BLaER1 (cell line): ENCODE measurements at regions not wholly inside any gene's neighbourhood (a gene's known extent, or its start where the extent isn't known, plus 50 kb on each side); places are given as distances from the start of the nearest gene placed in this dataset.

Source experiments
- H3K27ac ChIP-seq: shearing (Covaris generic); formaldehyde crosslinking; 2 replicates; pipeline ENCODE4 v1.8.1; 2022
- H3K27me3 ChIP-seq: shearing (Covaris generic); formaldehyde crosslinking; 2 replicates; pipeline ENCODE4 v1.8.1; 2022
- H3K36me3 ChIP-seq: shearing (Covaris generic); formaldehyde crosslinking; 2 replicates; pipeline ENCODE4 v1.8.1; 2022
- H3K4me1 ChIP-seq: shearing (Covaris generic); formaldehyde crosslinking; 2 replicates; pipeline ENCODE4 v1.8.1; 2022
- H3K4me2 ChIP-seq: shearing (Covaris generic); formaldehyde crosslinking; 2 replicates; pipeline ENCODE4 v1.8.1; 2022
- H3K4me3 ChIP-seq: shearing (Covaris generic); formaldehyde crosslinking; 2 replicates; pipeline ENCODE4 v1.8.1; 2022
- H3K9ac ChIP-seq: shearing (Covaris generic); formaldehyde crosslinking; 2 replicates; pipeline ENCODE4 v1.8.1; 2022
- H3K9me3 ChIP-seq: shearing (Covaris generic); formaldehyde crosslinking; 2 replicates; pipeline ENCODE4 v1.8.1; 2022
- H4K20me1 ChIP-seq: shearing (Covaris generic); formaldehyde crosslinking; 2 replicates; pipeline ENCODE4 v1.8.1; 2022
- Cebpa-rat ChIP-seq: shearing (Covaris generic); IDR thresholded peaks from 2 replicates; pipeline ENCODE4 v1.8.1; 2022

- H4K20me1 ChIP-seq: no peaks in the 10 kb centered on the region
- TF ChIP-seq Cebpa-rat: no peak
- no peak overlapping the region for H3K4me2 ChIP-seq
- no peak overlapping the region for H3K9ac ChIP-seq
- H3K36me3 ChIP-seq: no peaks in the 10 kb centered on the region
- no peak overlapping the region for H3K4me3 ChIP-seq
- H3K27ac ChIP-seq: no peak overlapping the region
- no peaks in the 10 kb centered on the region for H3K9me3 ChIP-seq
- H3K4me1 ChIP-seq: no peaks in the 10 kb centered on the region
- H3K27me3 ChIP-seq: no peaks in the 10 kb centered on the region
Observed at GRCh38 chr3:118304557-118304956, 730.1 kb downstream of the IGSF11 start.

GRCh38 chr3:118332699-118333098 is 701.9 kb downstream of the IGSF11 start:
- Histone ChIP-seq H3K4me1 (no peaks in the 10 kb centered on the region), H3K36me3 (no peaks in the 10 kb centered on the region), H3K27ac (no peak overlapping the region), H3K27me3 (no peaks in the 10 kb centered on the region), H3K4me3 (no peak overlapping the region), H3K9me3 (peaks cover 27% of the 10 kb centered on the region), H4K20me1 (no peaks in the 10 kb centered on the region), H3K9ac (no peak overlapping the region), H3K4me2 (no peak overlapping the region)
- no peak for TF ChIP-seq Cebpa-rat

GRCh38 chr3:118337649-118338048 is 697.0 kb downstream of the IGSF11 start:
- Histone ChIP-seq H3K36me3 (no peaks in the 10 kb centered on the region), H3K4me3 (no peak overlapping the region), H3K27me3 (no peaks in the 10 kb centered on the region), H3K4me2 (no peak overlapping the region), H3K4me1 (no peaks in the 10 kb centered on the region), H3K9me3 (peaks cover 14% of the 10 kb centered on the region), H3K27ac (no peak overlapping the region), H3K9ac (no peak overlapping the region), H4K20me1 (no peaks in the 10 kb centered on the region)
- TF ChIP-seq Cebpa-rat: no peak

GRCh38 chr3:118347396-118348168 is 687.1 kb downstream of the IGSF11 start:
- Histone ChIP-seq H3K9me3 (no peaks in the 10 kb centered on the region), H4K20me1 (no peaks in the 10 kb centered on the region), H3K27ac (no peak overlapping the region), H3K36me3 (no peaks in the 10 kb centered on the region), H3K4me2 (no peak overlapping the region), H3K9ac (no peak overlapping the region), H3K4me1 (no peaks in the 10 kb centered on the region), H3K4me3 (no peak overlapping the region), H3K27me3 (no peaks in the 10 kb centered on the region)
- no peak for TF ChIP-seq Cebpa-rat

- Histone ChIP-seq H3K4me3 (no peak overlapping the region), H3K36me3 (no peaks in the 10 kb centered on the region)
Observed at GRCh38 chr3:118348169-118348557, 686.5 kb downstream of the IGSF11 start.

DNA sequence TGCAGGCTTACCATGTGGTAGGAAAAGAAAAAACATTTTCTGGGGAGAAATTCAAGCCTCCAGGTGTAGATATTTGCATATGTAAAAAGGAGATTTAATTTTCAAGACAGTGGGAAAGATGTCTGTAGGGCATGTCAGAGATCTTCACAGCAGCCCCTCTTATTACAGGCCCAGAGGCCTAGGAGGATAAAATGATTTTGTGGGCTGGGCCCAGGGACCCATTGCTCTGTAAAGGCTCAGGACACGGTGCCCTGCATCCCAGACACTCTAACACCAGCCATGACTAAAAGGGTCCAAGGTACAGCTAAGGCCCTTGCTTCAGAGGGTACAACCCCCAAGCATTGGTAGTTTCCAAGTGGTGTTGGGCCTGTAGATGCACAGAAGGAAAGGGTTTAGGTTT is 680.1 kb downstream of the IGSF11 start:
- Histone ChIP-seq H3K9me3 (peaks cover 41% of the 10 kb centered on the region), H3K9ac (no peak overlapping the region), H3K36me3 (no peaks in the 10 kb centered on the region), H3K4me1 (no peaks in the 10 kb centered on the region), H4K20me1 (no peaks in the 10 kb centered on the region), H3K4me3 (no peak overlapping the region), H3K27ac (no peak overlapping the region), H3K27me3 (no peaks in the 10 kb centered on the region), H3K4me2 (no peak overlapping the region)
- TF ChIP-seq Cebpa-rat: no peak

More at GRCh38 chr3:118348169-118348557, 686.5 kb downstream of the IGSF11 start:
- Histone ChIP-seq H3K4me2 (no peak overlapping the region), H3K4me1 (no peaks in the 10 kb centered on the region), H3K27ac (no peak overlapping the region), H3K27me3 (no peaks in the 10 kb centered on the region), H3K9ac (no peak overlapping the region), H3K9me3 (no peaks in the 10 kb centered on the region), H4K20me1 (no peaks in the 10 kb centered on the region)
- TF ChIP-seq Cebpa-rat: no peak

DNA sequence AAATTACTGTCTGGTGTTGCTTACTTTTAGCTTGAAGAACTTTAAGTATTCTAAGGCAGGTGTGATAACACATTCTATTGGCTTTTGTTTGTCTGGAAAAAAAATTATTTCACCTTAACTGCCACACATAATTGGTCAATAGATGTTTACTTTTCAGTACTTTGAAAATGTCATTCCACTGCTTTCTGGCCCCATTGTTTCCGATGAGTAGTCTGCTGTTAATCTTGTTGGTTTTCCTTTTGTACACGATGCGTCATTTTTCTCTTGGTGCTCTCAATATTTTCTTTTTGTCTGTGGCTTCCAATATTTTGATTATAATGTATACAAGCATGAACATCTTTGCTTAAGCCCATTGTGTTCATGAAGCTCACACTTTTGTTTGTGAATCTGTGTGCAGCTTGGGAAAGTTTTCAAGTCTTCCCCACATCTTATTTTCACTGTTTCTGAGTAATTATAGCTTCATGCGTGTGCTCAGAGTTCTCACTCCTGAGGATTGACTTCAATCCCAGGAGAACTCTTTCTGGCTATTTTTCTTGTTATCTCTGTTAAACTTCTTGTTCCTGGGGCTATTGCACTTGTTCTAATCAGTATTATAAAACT is 664.7 kb downstream of the IGSF11 start:
- Histone ChIP-seq H4K20me1 (no peaks in the 10 kb centered on the region), H3K9ac (no peak overlapping the region), H3K27me3 (no peaks in the 10 kb centered on the region), H3K9me3 (peaks cover 14% of the 10 kb centered on the region; the same call in 1 of the 2 replicates), H3K4me3 (no peak overlapping the region), H3K36me3 (no peaks in the 10 kb centered on the region), H3K4me1 (no peaks in the 10 kb centered on the region), H3K4me2 (no peak overlapping the region), H3K27ac (no peak overlapping the region)
- TF ChIP-seq Cebpa-rat: no peak

- TF ChIP-seq Cebpa-rat: no peak
- no peaks in the 10 kb centered on the region for H3K27me3 ChIP-seq
Observed at GRCh38 chr3:118380576-118380975, 654.1 kb downstream of the IGSF11 start.

GRCh38 chr3:118396491-118396890 is 638.2 kb downstream of the IGSF11 start:
- Histone ChIP-seq H4K20me1 (no peaks in the 10 kb centered on the region), H3K9ac (no peak overlapping the region), H3K27ac (no peak overlapping the region), H3K4me2 (peak overlapping the region; percentile 36; the same call in 1 of the 2 replicates), H3K4me1 (peaks cover 6% of the 10 kb centered on the region), H3K36me3 (no peaks in the 10 kb centered on the region), H3K9me3 (no peaks in the 10 kb centered on the region), H3K27me3 (no peaks in the 10 kb centered on the region), H3K4me3 (no peak overlapping the region)
- no peak for TF ChIP-seq Cebpa-rat

More at GRCh38 chr3:118380576-118380975, 654.1 kb downstream of the IGSF11 start:
- Histone ChIP-seq H3K36me3 (no peaks in the 10 kb centered on the region), H4K20me1 (no peaks in the 10 kb centered on the region), H3K4me3 (no peak overlapping the region), H3K27ac (no peak overlapping the region), H3K9ac (no peak overlapping the region), H3K4me2 (no peak overlapping the region), H3K4me1 (no peaks in the 10 kb centered on the region), H3K9me3 (no peaks in the 10 kb centered on the region)

DNA sequence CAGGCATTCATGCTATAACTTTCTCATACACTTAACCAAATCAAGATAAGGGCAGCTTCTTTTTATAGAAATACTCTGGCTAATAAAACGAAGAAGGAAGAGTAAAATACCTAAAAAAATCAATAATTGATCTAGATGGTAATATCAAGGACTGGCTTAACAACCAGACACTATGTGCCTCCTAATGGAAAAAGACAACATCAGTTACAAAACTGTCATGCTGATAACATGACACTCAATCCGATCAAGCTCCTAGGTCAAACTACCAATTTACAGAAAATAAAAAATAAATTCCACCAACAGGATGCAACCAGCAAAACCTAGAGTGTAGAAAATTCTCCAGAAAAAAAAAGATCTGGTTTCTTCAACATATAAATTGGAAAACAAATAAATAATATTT is 634.6 kb downstream of the IGSF11 start:
- H3K4me3 ChIP-seq: no peak overlapping the region
- H3K27ac ChIP-seq: no peak overlapping the region
- no peaks in the 10 kb centered on the region for H4K20me1 ChIP-seq
- H3K27me3 ChIP-seq: no peaks in the 10 kb centered on the region
- H3K4me1 ChIP-seq: peaks cover 6% of the 10 kb centered on the region
- no peaks in the 10 kb centered on the region for H3K36me3 ChIP-seq
- H3K4me2 ChIP-seq: no peak overlapping the region
- H3K9ac ChIP-seq: no peak overlapping the region
- H3K9me3 ChIP-seq: no peaks in the 10 kb centered on the region
- no peak for TF ChIP-seq Cebpa-rat
